ENCODE measurements at regions not wholly inside any gene's neighbourhood (a gene's known extent, or its start where the extent isn't known, plus 50 kb on each side); places are given as distances from the start of the nearest gene placed in this dataset.

- DNase-seq = no peak
Observed at GRCh38 chr11:33615751-33616150, 84.9 kb downstream of the C11orf91 start.

GRCh38 chr11:33613404-33613803 is 87.2 kb downstream of the C11orf91 start:
- no peak for DNase-seq

- no peak for DNase-seq
Observed at GRCh38 chr11:33610903-33611302, 89.7 kb downstream of the C11orf91 start.

GRCh38 chr11:33608386-33608785 is 92.2 kb downstream of the C11orf91 start:
- DNase-seq = no peak

- no peak for DNase-seq
Observed at GRCh38 chr11:33606762-33607161, 93.9 kb downstream of the C11orf91 start.

GRCh38 chr11:33605703-33606102 is 94.9 kb downstream of the C11orf91 start:
- DNase-seq = no peak

GRCh38 chr11:33598426-33599069 is 102.1 kb downstream of the C11orf91 start:
- no peak for DNase-seq

- DNase-seq = no peak
Observed at GRCh38 chr11:33594188-33594587, 106.4 kb downstream of the C11orf91 start.

- DNase-seq = no peak
Observed at GRCh38 chr11:33590441-33590840, 110.2 kb downstream of the C11orf91 start.

GRCh38 chr11:33588056-33588455 is 112.6 kb downstream of the C11orf91 start:
- DNase-seq = no peak

- no peak for DNase-seq
Observed at GRCh38 chr11:33585586-33586209, 114.9 kb downstream of the C11orf91 start.

GRCh38 chr11:33582636-33583325 is 117.8 kb downstream of the C11orf91 start:
- DNase-seq = no peak

GRCh38 chr11:33579101-33579500 is 121.5 kb downstream of the C11orf91 start:
- DNase-seq = no peak

- DNase-seq = no peak
Observed at GRCh38 chr11:33577204-33577603, 123.4 kb downstream of the C11orf91 start.

- no peak for DNase-seq
Observed at GRCh38 chr11:33575311-33575710, 125.3 kb downstream of the C11orf91 start.

- no peak for DNase-seq
Observed at GRCh38 chr11:33574331-33574730, 126.3 kb downstream of the C11orf91 start.

GRCh38 chr11:33569333-33569732 is 131.3 kb downstream of the C11orf91 start:
- no peak for DNase-seq

GRCh38 chr11:33567004-33567403 is 133.6 kb downstream of the C11orf91 start:
- no peak for DNase-seq

GRCh38 chr11:33564856-33565453 is 135.7 kb downstream of the C11orf91 start:
- DNase-seq = no peak

- DNase-seq = no peak
Observed at GRCh38 chr11:33560729-33561128, 139.9 kb downstream of the C11orf91 start.

- DNase-seq = no peak
Observed at GRCh38 chr11:33559567-33559966, 141.1 kb downstream of the C11orf91 start.

GRCh38 chr11:33558097-33558496 is 142.5 kb downstream of the C11orf91 start:
- DNase-seq = no peak

- no peak for DNase-seq
Observed at GRCh38 chr11:33557201-33557600, 143.4 kb downstream of the C11orf91 start.

- DNase-seq = no peak
Observed at GRCh38 chr11:33554219-33554618, 146.4 kb downstream of the C11orf91 start.

Data from activated gamma-delta T cell treated with Interleukin-2 at 50 U/mL for 16 hours (primary cell).